IMR-90 (cell line): ENCODE measurements at regions not wholly inside any gene's neighbourhood (a gene's known extent, or its start where the extent isn't known, plus 50 kb on each side); places are given as distances from the start of the nearest gene placed in this dataset.

Experiments used
- ATAC-seq: fragments of 200-7000 bp; cut with Tn5 transposase; 2 replicates; pipeline ENCODE4 v1.9.1; 2020; ENCODE audit warnings: low read depth, mild to moderate bottlenecking, moderate library complexity
- BruUV-seq: library from RNA; stranded (reverse); fragments of 400-500 nt; replicated peaks from 2 replicates; lab custom pipeline; 2021; lab: Mats Ljungman, UMichigan
- CTCF ChIA-PET: fragments of 300-600 bp; formaldehyde crosslinking; extraction: SDS; loops from one replicate; lab custom pipeline; 2021; ENCODE audit warnings: antibody characterized with exemption; lab: Yijun Ruan, JAX
- POLR2A ChIA-PET: fragments of 300-600 bp; sonication (Branson Sonifier 250); formaldehyde crosslinking; loops from one replicate; lab custom pipeline; 2022; ENCODE audit warnings: antibody characterized with exemption; ENCODE audit not compliant: unreplicated experiment; lab: Charles Lee
- DNase-seq: peaks from one replicate; pipeline ENCODE4 v3.0.0; 2013
- H2AFZ ChIP-seq: replicated peaks from 2 replicates; pipeline ENCODE3; 2013; ENCODE audit warnings: low read length, mild to moderate bottlenecking; ENCODE audit not compliant: poor library complexity
- H2AK5ac ChIP-seq: 2 replicates; pipeline ENCODE4 v1.6.1; 2013; ENCODE audit warnings: low read depth, low read length, inconsistent platforms
- H2AK9ac ChIP-seq: replicated peaks from 2 replicates; pipeline ENCODE3; 2013; ENCODE audit warnings: mild to moderate bottlenecking, low read depth, low read length, moderate library complexity; ENCODE audit not compliant: poor library complexity
- H2BK120ac ChIP-seq: 2 replicates; pipeline ENCODE4 v1.6.1; 2013; ENCODE audit warnings: low read depth, low read length, inconsistent platforms
- H2BK15ac ChIP-seq: 3 replicates; pipeline ENCODE4 v1.6.1; 2013; ENCODE audit warnings: low read depth, low read length, inconsistent platforms
- H2BK20ac ChIP-seq: 2 replicates; pipeline ENCODE4 v1.6.1; 2013; ENCODE audit warnings: low read depth, mild to moderate bottlenecking, inconsistent platforms, low read length, moderate library complexity
- H2BK5ac ChIP-seq: 2 replicates; pipeline ENCODE4 v1.6.1; 2013; ENCODE audit warnings: mild to moderate bottlenecking, low read depth, low read length, inconsistent platforms; ENCODE audit not compliant: poor library complexity, severe bottlenecking
- H3K14ac ChIP-seq: replicated peaks from 2 replicates; pipeline ENCODE4 v1.6.1; 2013; ENCODE audit warnings: low read depth, low read length, inconsistent platforms
- H3K18ac ChIP-seq: 2 replicates; pipeline ENCODE4 v1.6.1; 2013; ENCODE audit warnings: low read depth, low read length, control low read depth
- H3K23ac ChIP-seq: 2 replicates; pipeline ENCODE4 v1.6.1; 2013; ENCODE audit warnings: low read depth, low read length, inconsistent platforms
- H3K27ac ChIP-seq: 2 replicates; pipeline ENCODE4 v1.5.1; 2013; ENCODE audit warnings: mild to moderate bottlenecking, control low read depth, low read length; ENCODE audit not compliant: insufficient read depth
- H3K27me3 ChIP-seq: 2 replicates; pipeline ENCODE4 v1.6.1; 2013; ENCODE audit warnings: low read length; ENCODE audit not compliant: control insufficient read depth, insufficient read depth
- H3K36me3 ChIP-seq: 2 replicates; pipeline ENCODE4 v1.6.1; 2013; ENCODE audit warnings: low read length, mixed read lengths; ENCODE audit not compliant: control insufficient read depth, insufficient read depth
- H3K4ac ChIP-seq: 2 replicates; pipeline ENCODE4 v1.6.1; 2013; ENCODE audit warnings: low read depth, low read length, inconsistent platforms
- H3K4me1 ChIP-seq: 2 replicates; pipeline ENCODE4 v1.6.1; 2013; ENCODE audit warnings: low read length, mixed read lengths; ENCODE audit not compliant: control insufficient read depth, insufficient read depth
- H3K4me2 ChIP-seq: 2 replicates; pipeline ENCODE4 v1.6.1; 2013; ENCODE audit warnings: low read depth, mild to moderate bottlenecking, control low read depth, low read length, moderate library complexity
- H3K4me3 ChIP-seq: 2 replicates; pipeline ENCODE4 v1.5.1; 2013; ENCODE audit warnings: low read depth, mild to moderate bottlenecking, control low read depth, low read length, moderate library complexity; ENCODE audit not compliant: insufficient read depth
- H3K56ac ChIP-seq: 2 replicates; pipeline ENCODE4 v1.6.1; 2013; ENCODE audit warnings: low read length, inconsistent platforms; ENCODE audit not compliant: insufficient read depth; ENCODE audit errors: extremely low read depth
- H3K79me1 ChIP-seq, 2 experiments: 2 replicates each; pipeline ENCODE4 v1.6.1; 2013; ENCODE audit warnings: low read length in 2 of 2, inconsistent platforms in 1 of 2, low read depth in 1 of 2
- H3K9ac ChIP-seq: 2 replicates; pipeline ENCODE4 v1.6.1; 2013; ENCODE audit warnings: low read depth, low read length, control low read depth
- H3K9me1 ChIP-seq: 2 replicates; pipeline ENCODE4 v1.6.1; 2013; ENCODE audit warnings: low read length, inconsistent platforms; ENCODE audit not compliant: insufficient read depth
- H3K9me3 ChIP-seq: 2 replicates; pipeline ENCODE4 v1.6.1; 2013; ENCODE audit warnings: low read length; ENCODE audit not compliant: control insufficient read depth, insufficient read depth
- H4K20me1 ChIP-seq: 2 replicates; pipeline ENCODE4 v1.6.1; 2013; ENCODE audit warnings: low read length, inconsistent platforms; ENCODE audit not compliant: insufficient read depth
- H4K5ac ChIP-seq: 2 replicates; pipeline ENCODE4 v1.6.1; 2013; ENCODE audit warnings: mild to moderate bottlenecking, low read depth, low read length, control low read depth
- H4K8ac ChIP-seq, 2 experiments: 2 replicates each; pipeline ENCODE4 v1.6.1; 2013; ENCODE audit warnings: low read depth in 2 of 2, low read length in 2 of 2, control low read depth in 1 of 2, inconsistent platforms in 1 of 2
- H4K91ac ChIP-seq: 2 replicates; pipeline ENCODE4 v1.6.1; 2013; ENCODE audit warnings: low read depth, low read length, inconsistent platforms; ENCODE audit not compliant: insufficient read depth
- BHLHE40 ChIP-seq: fragments of 150-350 bp; IDR thresholded peaks from 2 replicates; pipeline ENCODE4 v1.6.1; 2016; ENCODE audit warnings: mild to moderate bottlenecking, low read depth, low read length
- CEBPB ChIP-seq: IDR thresholded peaks from 2 replicates; pipeline ENCODE4 v1.6.1; 2012; ENCODE audit warnings: low read depth, low read length, improper control_type of control experiment
- CHD1 ChIP-seq: IDR thresholded peaks from 2 replicates; pipeline ENCODE4 v1.6.1; 2012; ENCODE audit warnings: low read depth, low read length, improper control_type of control experiment
- CTCF ChIP-seq: conservative IDR thresholded peaks from 2 replicates; pipeline ENCODE4 v1.5.1; 2012; ENCODE audit warnings: mild to moderate bottlenecking, low read depth, low read length, improper control_type of control experiment
- ELK1 ChIP-seq: fragments of 150-350 bp; IDR thresholded peaks from 2 replicates; pipeline ENCODE4 v1.6.1; 2016; ENCODE audit warnings: low read depth, mild to moderate bottlenecking, low read length, moderate library complexity, borderline replicate concordance
- FOS ChIP-seq: fragments of 150-350 bp; IDR thresholded peaks from 2 replicates; pipeline ENCODE4 v1.6.1; 2016; ENCODE audit warnings: low read depth, low read length
- MAFK ChIP-seq: IDR thresholded peaks from 2 replicates; pipeline ENCODE4 v1.6.1; 2012; ENCODE audit warnings: low read depth, low read length, improper control_type of control experiment
- MAZ ChIP-seq: IDR thresholded peaks from 2 replicates; pipeline ENCODE4 v1.6.1; 2012; ENCODE audit warnings: low read depth, mild to moderate bottlenecking, low read length, improper control_type of control experiment, moderate library complexity, borderline replicate concordance
- NFE2L2 ChIP-seq: fragments of 150-350 bp; IDR thresholded peaks from 2 replicates; pipeline ENCODE4 v1.6.1; 2016; ENCODE audit warnings: low read depth, mild to moderate bottlenecking, low read length
- POLR2A ChIP-seq: IDR thresholded peaks from 2 replicates; pipeline ENCODE4 v1.6.1; 2012; ENCODE audit warnings: mild to moderate bottlenecking, low read depth, low read length
- RAD21 ChIP-seq: IDR thresholded peaks from 2 replicates; pipeline ENCODE4 v1.6.1; 2012; ENCODE audit warnings: low read length, improper control_type of control experiment
- RCOR1 ChIP-seq: IDR thresholded peaks from 2 replicates; pipeline ENCODE4 v1.6.1; 2012; ENCODE audit warnings: mild to moderate bottlenecking, low read length, improper control_type of control experiment; ENCODE audit not compliant: insufficient replicate concordance
- RFX5 ChIP-seq: IDR thresholded peaks from 2 replicates; pipeline ENCODE4 v1.8.0; 2012; ENCODE audit warnings: low read depth, mild to moderate bottlenecking, low read length, moderate library complexity
- SMC3 ChIP-seq: fragments of 150-350 bp; IDR thresholded peaks from 2 replicates; pipeline ENCODE4 v1.6.1; 2016; ENCODE audit warnings: low read depth, mild to moderate bottlenecking, antibody characterized with exemption, low read length, moderate library complexity
- USF2 ChIP-seq: fragments of 150-350 bp; IDR thresholded peaks from 2 replicates; pipeline ENCODE4 v1.6.1; 2017; ENCODE audit warnings: mild to moderate bottlenecking, antibody characterized with exemption, low read length, low read depth
- WGBS, 2 experiments: methylation state at CpG; one replicate each; pipeline versions ENCODE4 v1.1.5 to v1.1.7; 2013; ENCODE audit warnings: missing lambda C conversion rate in 2 of 2; ENCODE audit not compliant: insufficient read length in 1 of 2; ENCODE audit errors: extremely low coverage in 2 of 2; 5-methylcytosine and 5-hydroxymethylcytosine counted together
- dilution Hi-C: fragments of 300-500 bp; cut with HindIII; formaldehyde crosslinking; loops from one replicate; pipeline ENCODE4 v1.14.3; 2018; ENCODE audit warnings: low sequenced_read_pairs; ENCODE audit not compliant: unreplicated experiment
- in situ Hi-C: fragments of 300-500 bp; cut with MboI; formaldehyde crosslinking; loops from 3 replicates; pipeline ENCODE4 v1.14.3; 2019; ENCODE audit warnings: low sequenced_read_pairs, inconsistent platforms, mixed read lengths
- intact Hi-C: fragments of 100-400 bp; cut with micrococcal nuclease; formaldehyde crosslinking; loops from 2 replicates; pipeline ENCODE4 v1.10.0; 2022

- dilution Hi-C loops (no loop called here), in situ Hi-C loops (no loop called here), intact Hi-C loops (no loop called here)
- DNase-seq = no peak
- Histone ChIP-seq H3K79me1 (no peaks in the 10 kb centered on the region), H2AK5ac (no peak overlapping the region), H3K23ac (no peak overlapping the region), H4K20me1 (no peaks in the 10 kb centered on the region), H3K9ac (no peak overlapping the region), H4K91ac (no peak overlapping the region), H3K14ac (no peak overlapping the region), H4K8ac (no peak overlapping the region), H2BK20ac (no peak overlapping the region), H3K27me3 (no peaks in the 10 kb centered on the region), H2BK15ac (no peak overlapping the region), H3K9me1 (no peaks in the 10 kb centered on the region), H3K9me3 (peaks cover 7% of the 10 kb centered on the region), H3K56ac (no peak overlapping the region), H2AFZ (no peak overlapping the region), H2BK120ac (no peak overlapping the region), H2BK5ac (no peak overlapping the region), H3K18ac (no peak overlapping the region), H2AK9ac (no peak overlapping the region), H3K4me1 (no peaks in the 10 kb centered on the region), H3K36me3 (no peaks in the 10 kb centered on the region), H3K4ac (no peak overlapping the region), H4K5ac (no peak overlapping the region), H3K4me3 (no peak overlapping the region), H3K27ac (no peak overlapping the region), H3K4me2 (no peak overlapping the region)
- no TSS peak for BruUV-seq
- no peak for TF ChIP-seq NFE2L2
- TF ChIP-seq MAZ = no peak
- no peak for TF ChIP-seq CTCF
- TF ChIP-seq CEBPB = no peak
- TF ChIP-seq SMC3 = no peak
- TF ChIP-seq BHLHE40 = no peak
- TF ChIP-seq ELK1 = no peak
- TF ChIP-seq FOS = no peak
- TF ChIP-seq USF2 = no peak
- no peak for TF ChIP-seq POLR2A
- no peak for TF ChIP-seq CHD1
- no peak for TF ChIP-seq RCOR1
- TF ChIP-seq MAFK = no peak
- no peak for TF ChIP-seq RFX5
- no peak for TF ChIP-seq RAD21
- 63% methylated on average over 1 of the region's 4 CpGs; no CpG with 5 or more reads in 1 of the 2 experiments for WGBS, 2 experiments
- CTCF ChIA-PET = no interaction called here
- POLR2A ChIA-PET = no interaction called here
- no peak for ATAC-seq
Observed at GRCh38 chr4:134388351-134388750, 186.8 kb upstream of the PABPC4L start.
